HG02973 (cell line): ENCODE measurements at regions not wholly inside any gene's neighbourhood (a gene's known extent, or its start where the extent isn't known, plus 50 kb on each side); places are given as distances from the start of the nearest gene placed in this dataset.

ENCODE experiments used
- ATAC-seq: cut with Tn5 transposase; IDR thresholded peaks from one replicate; pipeline ENCODE4 v1.9.1; 2021; ENCODE audit warnings: moderate library complexity; ENCODE audit not compliant: unreplicated experiment

GRCh38 chr7:3229904-3230470 is 71.1 kb upstream of the SDK1 start:
- no peak for ATAC-seq

- ATAC-seq = no peak
Observed at GRCh38 chr7:3230908-3231307, 70.1 kb upstream of the SDK1 start.

- ATAC-seq = no peak
Observed at GRCh38 chr7:3232228-3232627, 68.8 kb upstream of the SDK1 start.

GRCh38 chr7:3233301-3233700 is 67.8 kb upstream of the SDK1 start:
- ATAC-seq = no peak

- no peak for ATAC-seq
Observed at GRCh38 chr7:3234051-3234450, 67.0 kb upstream of the SDK1 start.

GRCh38 chr7:3234851-3235250 is 66.2 kb upstream of the SDK1 start:
- no peak for ATAC-seq

GRCh38 chr7:3235322-3235721 is 65.7 kb upstream of the SDK1 start:
- no peak for ATAC-seq

- ATAC-seq = no peak
Observed at GRCh38 chr7:3236268-3236667, 64.8 kb upstream of the SDK1 start.

- no peak for ATAC-seq
Observed at GRCh38 chr7:3238525-3239210, 62.4 kb upstream of the SDK1 start.

GRCh38 chr7:3239291-3239691 is 61.8 kb upstream of the SDK1 start:
- no peak for ATAC-seq

- no peak for ATAC-seq
Observed at GRCh38 chr7:3240826-3241430, 60.1 kb upstream of the SDK1 start.

GRCh38 chr7:3241686-3242258 is 59.3 kb upstream of the SDK1 start:
- ATAC-seq = no peak

- no peak for ATAC-seq
Observed at GRCh38 chr7:3242398-3242972, 58.6 kb upstream of the SDK1 start.

GRCh38 chr7:3243256-3243655 is 57.8 kb upstream of the SDK1 start:
- ATAC-seq = no peak

- no peak for ATAC-seq
Observed at GRCh38 chr7:3243680-3244079, 57.4 kb upstream of the SDK1 start.

- no peak for ATAC-seq
Observed at GRCh38 chr7:3244241-3244814, 56.7 kb upstream of the SDK1 start.

GRCh38 chr7:3245077-3245476 is 56.0 kb upstream of the SDK1 start:
- ATAC-seq = no peak

GRCh38 chr7:3245721-3246120 is 55.3 kb upstream of the SDK1 start:
- no peak for ATAC-seq

- ATAC-seq = no peak
Observed at GRCh38 chr7:3246127-3246526, 54.9 kb upstream of the SDK1 start.

GRCh38 chr7:3246651-3247050 is 54.4 kb upstream of the SDK1 start:
- no peak for ATAC-seq

GRCh38 chr7:3250725-3251124 is 50.3 kb upstream of the SDK1 start:
- ATAC-seq = no peak
